Right lobe of liver (tissue), 6 donors: ENCODE measurements at regions not wholly inside any gene's neighbourhood (a gene's known extent, or its start where the extent isn't known, plus 50 kb on each side); places are given as distances from the start of the nearest gene placed in this dataset.

Source experiments
- ATAC-seq, 4 donors: fragments of 200-7000 bp; cut with Tn5 transposase; one replicate each; pipeline ENCODE4 v1.9.1; 2020; ENCODE audit warnings: mild to moderate bottlenecking in 4 of 4, moderate library complexity in 4 of 4
- DNase-seq, 3 donors: peaks; one replicate each; pipeline ENCODE4 v3.0.0-alpha.2; 2020
- H3K27ac ChIP-seq, 3 donors: fragments of 200-600 bp; one replicate each; pipeline ENCODE4 v1.8.0; 2022
- H3K27me3 ChIP-seq, 2 donors: fragments of 200-600 bp; one replicate each; pipeline ENCODE4 v1.8.0; 2022
- H3K36me3 ChIP-seq, 4 donors: fragments of 200-600 bp; sonication (generic) in 1 of 4; one replicate each; pipeline versions ENCODE4 v1.5.1 to v1.8.0; 2017 to 2022; ENCODE audit warnings: control low read depth in 1 of 4
- H3K4me1 ChIP-seq, 4 donors: fragments of 200-600 bp; sonication (generic) in 1 of 4; one replicate each; pipeline versions ENCODE4 v1.5.1 to v1.8.0; 2017 to 2022; ENCODE audit warnings: control low read depth in 1 of 4
- H3K4me3 ChIP-seq, 3 donors: fragments of 200-600 bp; one replicate each; pipeline ENCODE4 v1.8.0; 2022
- H3K9me3 ChIP-seq, 4 donors: fragments of 200-600 bp; sonication (generic) in 1 of 4; one replicate each; pipeline versions ENCODE4 v1.5.1 to v1.8.0; 2017 to 2022; ENCODE audit warnings: control low read depth in 1 of 4
- CTCF ChIP-seq, 4 donors: fragments of 200-600 bp in 3 of 4; fragments of 450-650 bp in 1 of 4; IDR thresholded peaks; one replicate each; pipeline versions ENCODE4 v1.5.1 to v1.8.0; 2016 to 2022; ENCODE audit warnings: antibody characterized with exemption in 4 of 4, mild to moderate bottlenecking in 2 of 4
- POLR2A ChIP-seq: fragments of 450-650 bp; IDR thresholded peaks from one replicate; pipeline ENCODE4 v1.6.1; 2017; ENCODE audit warnings: antibody characterized with exemption, mild to moderate bottlenecking
- WGBS: methylation state at CpG from one replicate; pipeline ENCODE4 v1.1.6; 2018; ENCODE audit warnings: low coverage, low lambda C conversion rate; ENCODE audit not compliant: insufficient coverage; ENCODE audit errors: missing lambda C conversion rate; 5-methylcytosine and 5-hydroxymethylcytosine counted together
- intact Hi-C, 2 donors: fragments of 100-400 bp; cut with DNase I; formaldehyde crosslinking; loops; one replicate each; pipeline versions ENCODE4 v1.11.2 to v1.14.1; 2022
- donor health status: DM: no; HTN: yes; CAD: no.
- donor health status: DM: no; HTN: no; CAD: no.
- donor health status: DM: no; HTN: no; CAD: no.
- donor health status: DM: no; HTN: yes; CAD: no.
- donor health status: DM: no; HTN: yes; CAD: no.

GRCh38 chr7:135808206-135808605 is 59.6 kb upstream of the FAM180A start:
- DNase-seq (no peak), ATAC-seq (no peak)
- Histone ChIP-seq H3K27me3 (no peaks in the 10 kb centered on the region), H3K4me1 (no peaks in the 10 kb centered on the region), H3K4me3 (no peak overlapping the region), H3K9me3 (no peaks in the 10 kb centered on the region), H3K27ac (no peak overlapping the region), H3K36me3 (no peaks in the 10 kb centered on the region)
- 80% methylated on average over 1 of the region's 4 CpGs for WGBS
- TF ChIP-seq POLR2A, result no peak
- TF ChIP-seq CTCF (IDR thresholded peaks at IDR 0.05), result no peak
- intact Hi-C loops, result no loop called here

GRCh38 chr7:135803143-135803542 is 54.5 kb upstream of the FAM180A start:
- ATAC-seq, result no peak
- no CpG with 5 or more reads among the region's 1 CpG for WGBS
- TF ChIP-seq CTCF (IDR thresholded peaks at IDR 0.05) (no peak), POLR2A (no peak)
- Histone ChIP-seq H3K36me3 (no peaks in the 10 kb centered on the region), H3K9me3 (no peaks in the 10 kb centered on the region), H3K27ac (no peak overlapping the region), H3K4me3 (no peak overlapping the region), H3K27me3 (no peaks in the 10 kb centered on the region), H3K4me1 (peaks cover 0 to 2% (median 0%) of the 10 kb centered on the region in 4 donors)
- intact Hi-C loops, result loop anchor here (5.0 kb wide), 2 partner anchors 199 to 209 kb away; no protein-coding TSS in a partner anchor
- no peak for DNase-seq

GRCh38 chr7:135802697-135803096 is 54.1 kb upstream of the FAM180A start:
- WGBS, result 73% methylated on average over 3 of the region's 3 CpGs
- peaks cover 0 to 2% (median 0%) of the 10 kb centered on the region in 4 donors for H3K4me1 ChIP-seq
- no peaks in the 10 kb centered on the region for H3K27me3 ChIP-seq
- no peaks in the 10 kb centered on the region for H3K9me3 ChIP-seq
- intact Hi-C loops, result loop anchor here (5.0 kb wide), 2 partner anchors 200 to 210 kb away; no protein-coding TSS in a partner anchor
- ATAC-seq (no peak), DNase-seq (no peak)
- TF ChIP-seq CTCF (IDR thresholded peaks at IDR 0.05) (no peak), POLR2A (no peak)
- H3K27ac ChIP-seq, result no peak overlapping the region
- no peaks in the 10 kb centered on the region for H3K36me3 ChIP-seq
- H3K4me3 ChIP-seq, result no peak overlapping the region

- H3K4me1 ChIP-seq, result peaks cover 0 to 2% (median 0%) of the 10 kb centered on the region in 4 donors
- WGBS, result 37% methylated on average over 6 of the region's 6 CpGs
- no peak overlapping the region for H3K4me3 ChIP-seq
- H3K9me3 ChIP-seq, result no peaks in the 10 kb centered on the region
- intact Hi-C loops, result loop anchor here (5.0 kb wide), 2 partner anchors 200 to 210 kb away; no protein-coding TSS in a partner anchor
- TF ChIP-seq POLR2A (no peak), CTCF (IDR thresholded peaks at IDR 0.05) (no peak)
- H3K27ac ChIP-seq, result no peak overlapping the region
- DNase-seq (no peak), ATAC-seq (peak in 1 of 4 donors; percentile 5)
- no peaks in the 10 kb centered on the region for H3K27me3 ChIP-seq
- H3K36me3 ChIP-seq, result no peaks in the 10 kb centered on the region
These were observed 53.3 kb upstream of the FAM180A start for GRCh38 chr7:135801877-135802276.
